Trophoblast cell (in vitro differentiated cells and primary cell): ENCODE measurements at regions not wholly inside any gene's neighbourhood (a gene's known extent, or its start where the extent isn't known, plus 50 kb on each side); places are given as distances from the start of the nearest gene placed in this dataset.
"Not testable (repeated sequence)": the region's sequence is repeated elsewhere in the genome, so short reads cannot be mapped to it uniquely, and the experiment has no call there.

ENCODE experiments used
- DNase-seq, 2 donors: peaks; one replicate each; pipeline ENCODE4 v3.0.0-alpha.2; 2016
- H2AFZ ChIP-seq: 2 replicates; pipeline ENCODE4 v1.6.1; 2013; ENCODE audit warnings: low read length, moderate library complexity, mild to moderate bottlenecking; ENCODE audit not compliant: insufficient read depth, poor library complexity
- H2AK5ac ChIP-seq: 2 replicates; pipeline ENCODE4 v1.6.1; 2013; ENCODE audit warnings: mild to moderate bottlenecking, low read length
- H2BK120ac ChIP-seq: 2 replicates; pipeline ENCODE4 v1.6.1; 2013; ENCODE audit warnings: low read length, mild to moderate bottlenecking, moderate library complexity; ENCODE audit not compliant: insufficient read depth, poor library complexity
- H2BK12ac ChIP-seq: 2 replicates; pipeline ENCODE4 v1.6.1; 2013; ENCODE audit warnings: mild to moderate bottlenecking, low read length, moderate library complexity
- H2BK5ac ChIP-seq: 2 replicates; pipeline ENCODE4 v1.6.1; 2013; ENCODE audit warnings: low read length, low read depth, moderate library complexity, mild to moderate bottlenecking; ENCODE audit not compliant: poor library complexity
- H3K14ac ChIP-seq: 2 replicates; pipeline ENCODE4 v1.6.1; 2013; ENCODE audit warnings: mild to moderate bottlenecking, low read length
- H3K18ac ChIP-seq: 2 replicates; pipeline ENCODE4 v1.6.1; 2013; ENCODE audit warnings: mild to moderate bottlenecking, low read length
- H3K23ac ChIP-seq: 2 replicates; pipeline ENCODE4 v1.6.1; 2013; ENCODE audit warnings: low read length
- H3K27ac ChIP-seq: 2 replicates; pipeline ENCODE4 v1.5.1; 2013; ENCODE audit warnings: low read depth, mild to moderate bottlenecking, inconsistent platforms, low read length, moderate library complexity
- H3K27me3 ChIP-seq: 2 replicates; pipeline ENCODE4 v1.6.1; 2013; ENCODE audit warnings: inconsistent platforms, mild to moderate bottlenecking, low read length, moderate library complexity; ENCODE audit not compliant: insufficient read depth
- H3K36me3 ChIP-seq, 2 experiments: 1 replicate in 1 of 2; 2 replicates in 1 of 2; pipeline ENCODE4 v1.6.1; 2013; ENCODE audit warnings: low read length in 2 of 2, mild to moderate bottlenecking in 2 of 2, moderate library complexity in 1 of 2; ENCODE audit not compliant: insufficient read depth in 2 of 2, control insufficient read depth in 1 of 2
- H3K4ac ChIP-seq: 2 replicates; pipeline ENCODE4 v1.6.1; 2013; ENCODE audit warnings: low read depth, mild to moderate bottlenecking, low read length, moderate library complexity
- H3K4me1 ChIP-seq, 2 experiments: 1 replicate in 1 of 2; 2 replicates in 1 of 2; pipeline ENCODE4 v1.6.1; 2013; ENCODE audit warnings: low read length in 2 of 2, mild to moderate bottlenecking in 2 of 2, moderate library complexity in 1 of 2; ENCODE audit not compliant: insufficient read depth in 2 of 2, control insufficient read depth in 1 of 2
- H3K4me2 ChIP-seq: 2 replicates; pipeline ENCODE4 v1.6.1; 2013; ENCODE audit warnings: inconsistent platforms, mild to moderate bottlenecking, low read length, moderate library complexity
- H3K4me3 ChIP-seq: 2 replicates; pipeline ENCODE4 v1.5.1; 2013; ENCODE audit warnings: mild to moderate bottlenecking, low read depth, low read length, inconsistent platforms
- H3K79me1 ChIP-seq: one replicate; pipeline ENCODE4 v1.6.1; 2013; ENCODE audit warnings: low read length
- H3K79me2 ChIP-seq: 2 replicates; pipeline ENCODE4 v1.6.1; 2013; ENCODE audit warnings: low read length, mild to moderate bottlenecking; ENCODE audit not compliant: control insufficient read depth, insufficient read depth, poor library complexity
- H3K9ac ChIP-seq: 2 replicates; pipeline ENCODE4 v1.6.1; 2013; ENCODE audit warnings: mild to moderate bottlenecking, low read length
- H3K9me3 ChIP-seq: 2 replicates; pipeline ENCODE4 v1.6.1; 2013; ENCODE audit warnings: low read depth, mild to moderate bottlenecking, control low read depth, inconsistent platforms, low read length; ENCODE audit not compliant: insufficient read depth
- H4K12ac ChIP-seq: 2 replicates; pipeline ENCODE4 v1.6.1; 2013; ENCODE audit warnings: low read depth, mild to moderate bottlenecking, low read length, moderate library complexity
- H4K8ac ChIP-seq: 2 replicates; pipeline ENCODE4 v1.6.1; 2013; ENCODE audit warnings: low read depth, mild to moderate bottlenecking, low read length, moderate library complexity
- H4K91ac ChIP-seq: one replicate; pipeline ENCODE4 v1.6.1; 2013; ENCODE audit warnings: low read depth, mild to moderate bottlenecking, low read length, moderate library complexity
- WGBS: extraction: QIAGEN DNeasy Blood & Tissue Kit; methylation state at CpG from one replicate; pipeline ENCODE4 v1.1.7; 2013; ENCODE audit warnings: missing lambda C conversion rate; ENCODE audit not compliant: insufficient read length, insufficient coverage; ENCODE audit errors: extremely low coverage; 5-methylcytosine and 5-hydroxymethylcytosine counted together

GRCh38 chr2:175256806-175257585, 75.5 kb upstream of the ATP5MC3 start:
- Histone ChIP-seq H2AFZ (no peak overlapping the region), H3K27me3 (no peaks in the 10 kb centered on the region), H4K8ac (no peak overlapping the region), H3K9ac (no peak overlapping the region), H3K9me3 (peaks cover 3% of the 10 kb centered on the region), H3K18ac (no peak overlapping the region), H4K12ac (no peak overlapping the region), H2BK5ac (no peak overlapping the region), H3K23ac (no peak overlapping the region), H2BK120ac (no peak overlapping the region), H3K4me2 (no peak overlapping the region), H3K14ac (no peak overlapping the region), H4K91ac (no peak overlapping the region), H3K79me2 (no peaks in the 10 kb centered on the region), H2BK12ac (no peak overlapping the region), H3K4ac (no peak overlapping the region), H3K36me3 (no peaks in the 10 kb centered on the region), H3K79me1 (no peaks in the 10 kb centered on the region), H3K4me1 (no peaks in the 10 kb centered on the region), H3K4me3 (no peak overlapping the region), H3K27ac (no peak overlapping the region), H2AK5ac (no peak overlapping the region)
- peak; percentile 12 to 55 for DNase-seq
- no CpG with 5 or more reads among the region's 69 CpGs for WGBS

GRCh38 chr2:175256391-175256790, 74.9 kb upstream of the ATP5MC3 start:
- not testable (repeated sequence) for H3K27ac ChIP-seq, H3K4me3 ChIP-seq, H3K9me3 ChIP-seq, H3K4me2 ChIP-seq, H2BK5ac ChIP-seq, H2AFZ ChIP-seq, H3K23ac ChIP-seq, H4K12ac ChIP-seq, H3K4ac ChIP-seq, H3K9ac ChIP-seq, H2AK5ac ChIP-seq, H3K36me3 ChIP-seq, DNase-seq, H2BK120ac ChIP-seq, H3K4me1 ChIP-seq, H3K27me3 ChIP-seq, H3K79me2 ChIP-seq, H4K8ac ChIP-seq, H3K18ac ChIP-seq, H4K91ac ChIP-seq, H2BK12ac ChIP-seq, H3K14ac ChIP-seq, H3K79me1 ChIP-seq
- no CpG with 5 or more reads among the region's 4 CpGs for whole genome bisulfite sequencing

DNA sequence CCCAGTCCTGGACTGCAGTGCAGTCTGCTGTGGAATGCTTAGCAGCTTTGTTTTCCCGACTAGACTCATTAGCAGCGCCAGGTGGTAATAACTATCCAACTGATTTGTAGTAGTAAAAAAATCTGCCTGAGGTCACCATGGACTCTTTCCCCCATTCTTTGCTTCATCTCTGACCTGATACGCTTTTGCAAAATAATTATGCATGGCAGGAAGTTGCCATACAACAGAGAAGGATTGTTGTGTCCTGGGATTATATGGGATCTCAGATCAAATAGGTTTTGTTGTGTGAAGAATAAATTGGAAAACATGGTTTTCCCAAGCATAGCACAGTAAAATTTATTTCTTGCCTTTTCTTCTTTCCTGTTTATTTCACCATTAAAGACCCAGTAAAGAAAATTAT, 72.4 kb upstream of the ATP5MC3 start:
- H4K8ac ChIP-seq = no peak overlapping the region
- no peak overlapping the region for H4K91ac ChIP-seq
- H3K9me3 ChIP-seq = peaks cover 3% of the 10 kb centered on the region
- no peak overlapping the region for H3K23ac ChIP-seq
- no peak overlapping the region for H2BK120ac ChIP-seq
- H3K27ac ChIP-seq = no peak overlapping the region
- H3K4me3 ChIP-seq = no peak overlapping the region
- H2BK12ac ChIP-seq = no peak overlapping the region
- no peak overlapping the region for H2BK5ac ChIP-seq
- no peaks in the 10 kb centered on the region for H3K79me2 ChIP-seq
- H3K79me1 ChIP-seq = no peaks in the 10 kb centered on the region
- H3K4me2 ChIP-seq = no peak overlapping the region
- DNase-seq = peak; percentile 2 to 40
- no peak overlapping the region for H2AK5ac ChIP-seq
- H2AFZ ChIP-seq = no peak overlapping the region
- no peak overlapping the region for H3K18ac ChIP-seq
- H3K36me3 ChIP-seq = no peaks in the 10 kb centered on the region
- H4K12ac ChIP-seq = no peak overlapping the region
- H3K4ac ChIP-seq = no peak overlapping the region
- H3K9ac ChIP-seq = no peak overlapping the region
- no peaks in the 10 kb centered on the region for H3K4me1 ChIP-seq
- WGBS = no CpG with 5 or more reads among the region's 3 CpGs
- H3K27me3 ChIP-seq = no peaks in the 10 kb centered on the region
- no peak overlapping the region for H3K14ac ChIP-seq

DNA sequence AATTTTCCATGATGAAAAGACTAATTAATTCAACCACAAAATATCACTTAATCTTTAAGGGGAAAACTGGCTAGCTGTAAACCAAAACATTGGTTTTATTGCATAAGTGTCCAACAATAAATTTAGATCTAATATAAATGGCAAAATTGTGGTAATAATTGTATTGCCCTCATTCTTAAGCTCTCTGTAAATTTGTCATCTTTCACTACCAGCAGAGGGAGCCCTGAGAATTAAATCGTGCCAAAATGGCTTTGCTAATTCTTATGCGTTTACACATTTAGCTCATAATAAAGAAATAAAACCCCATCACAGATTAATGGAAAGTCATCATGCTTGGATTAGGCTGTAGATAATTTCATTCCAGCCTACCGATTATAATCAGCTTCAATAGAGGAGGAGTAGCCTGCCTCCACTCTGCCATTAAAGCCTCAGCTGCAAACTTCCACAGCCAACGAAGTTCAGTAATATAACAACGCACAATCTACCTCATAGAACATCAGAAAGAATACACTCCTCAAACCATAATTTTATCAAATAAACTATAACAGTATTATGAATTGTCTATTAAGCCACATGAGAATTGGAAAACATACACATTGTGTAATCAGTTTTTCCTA, 70.0 kb upstream of the ATP5MC3 start:
- WGBS = no CpG with 5 or more reads among the region's 5 CpGs

More for the DNA sequence above, 70.0 kb upstream of the ATP5MC3 start:
- H2AK5ac ChIP-seq = no peak overlapping the region
- no peaks in the 10 kb centered on the region for H3K27me3 ChIP-seq
- no peak overlapping the region for H3K18ac ChIP-seq
- H3K9me3 ChIP-seq = no peaks in the 10 kb centered on the region
- no peak overlapping the region for H3K14ac ChIP-seq
- no peaks in the 10 kb centered on the region for H3K79me1 ChIP-seq
- peak; percentile 21 to 71 for DNase-seq
- no peak overlapping the region for H3K23ac ChIP-seq
- H2BK5ac ChIP-seq = no peak overlapping the region
- no peak overlapping the region for H3K4me3 ChIP-seq
- H4K91ac ChIP-seq = no peak overlapping the region
- no peaks in the 10 kb centered on the region for H3K4me1 ChIP-seq
- no peak overlapping the region for H4K12ac ChIP-seq
- H3K4ac ChIP-seq = no peak overlapping the region
- no peak overlapping the region for H3K4me2 ChIP-seq
- no peaks in the 10 kb centered on the region for H3K36me3 ChIP-seq
- no peak overlapping the region for H3K27ac ChIP-seq
- H3K9ac ChIP-seq = no peak overlapping the region
- no peak overlapping the region for H4K8ac ChIP-seq
- H2AFZ ChIP-seq = no peak overlapping the region
- no peak overlapping the region for H2BK12ac ChIP-seq
- no peaks in the 10 kb centered on the region for H3K79me2 ChIP-seq
- no peak overlapping the region for H2BK120ac ChIP-seq
